H1 (cell line): ENCODE measurements at regions not wholly inside any gene's neighbourhood (a gene's known extent, or its start where the extent isn't known, plus 50 kb on each side); places are given as distances from the start of the nearest gene placed in this dataset.

Experiments used
- CTCF ChIA-PET: fragments of 300-600 bp; sonication (Branson Sonifier 250); formaldehyde crosslinking; loops from one replicate; lab custom pipeline; 2021; ENCODE audit not compliant: partially characterized antibody; lab: Charles Lee
- POLR2A ChIA-PET: fragments of 300-600 bp; sonication (Branson Sonifier 250); formaldehyde crosslinking; loops from one replicate; lab custom pipeline; 2021; ENCODE audit warnings: inconsistent platforms; ENCODE audit not compliant: partially characterized antibody; lab: Charles Lee
- DNase-seq, 2 experiments: peaks; one replicate each; pipeline versions ENCODE4 v3.0.0 to v3.0.0-alpha.2; 2010 to 2022; ENCODE audit warnings: low spot score in 2 of 2, low read depth in 1 of 2, mixed read lengths in 1 of 2
- FAIRE-seq: peaks from 2 replicates; lab custom pipeline; 2011; peaks lifted over from hg19 to GRCh38; lab: Jason Lieb, UNC
- H2AFZ ChIP-seq: 2 replicates; pipeline ENCODE4 v1.8.1; 2012; ENCODE audit warnings: low read length, inconsistent platforms
- H2AK5ac ChIP-seq: 2 replicates; pipeline ENCODE4 v1.6.1; 2013; ENCODE audit warnings: low read depth, low read length
- H2BK120ac ChIP-seq: replicated peaks from 2 replicates; pipeline ENCODE3; 2013; ENCODE audit warnings: low read depth, low read length, inconsistent platforms
- H2BK12ac ChIP-seq: 2 replicates; pipeline ENCODE4 v1.6.1; 2013; ENCODE audit warnings: low read depth, low read length
- H2BK15ac ChIP-seq: 2 replicates; pipeline ENCODE4 v1.6.1; 2013; ENCODE audit warnings: low read length
- H2BK20ac ChIP-seq: 2 replicates; pipeline ENCODE4 v1.6.1; 2013; ENCODE audit warnings: low read length
- H2BK5ac ChIP-seq: 2 replicates; pipeline ENCODE4 v1.6.1; 2013; ENCODE audit warnings: low read depth, low read length
- H3K14ac ChIP-seq: 2 replicates; pipeline ENCODE4 v1.6.1; 2013; ENCODE audit warnings: inconsistent platforms; ENCODE audit not compliant: insufficient read length
- H3K18ac ChIP-seq: 2 replicates; pipeline ENCODE4 v1.6.1; 2013; ENCODE audit warnings: low read length; ENCODE audit errors: extremely low read depth
- H3K23ac ChIP-seq: 2 replicates; pipeline ENCODE4 v1.6.1; 2013; ENCODE audit warnings: inconsistent platforms; ENCODE audit not compliant: insufficient read length
- H3K23me2 ChIP-seq: 2 replicates; pipeline ENCODE4 v1.6.1; 2013; ENCODE audit warnings: low read depth, low read length
- H3K27ac ChIP-seq: 2 replicates; pipeline ENCODE4 v1.6.1; 2011; ENCODE audit warnings: low read depth, low read length, inconsistent platforms
- H3K27me3 ChIP-seq, 4 experiments: replicated peaks in 1 of 4; 1 replicate in 1 of 4; 2 replicates in 3 of 4; pipeline versions ENCODE4 v1.6.1 to v1.8.1; 2011 to 2013; ENCODE audit warnings: low read length in 3 of 4, mild to moderate bottlenecking in 3 of 4, inconsistent platforms in 2 of 4, mixed read lengths in 2 of 4, moderate library complexity in 1 of 4; ENCODE audit not compliant: control insufficient read depth in 3 of 4, insufficient read depth in 3 of 4; ENCODE audit errors: extremely low read depth in 1 of 4
- H3K36me3 ChIP-seq, 4 experiments: 2 replicates each; pipeline versions ENCODE4 v1.6.1 to v1.8.1; 2011 to 2013; ENCODE audit warnings: mild to moderate bottlenecking in 4 of 4, low read length in 3 of 4, moderate library complexity in 2 of 4, control low read depth in 1 of 4, inconsistent platforms in 1 of 4; ENCODE audit not compliant: insufficient read depth in 4 of 4, control insufficient read depth in 2 of 4
- H3K4ac ChIP-seq: replicated peaks from 2 replicates; pipeline ENCODE3; 2013; ENCODE audit warnings: low read length, low read depth, mixed read lengths, inconsistent platforms; ENCODE audit not compliant: insufficient read length
- H3K4me1 ChIP-seq, 4 experiments: replicated peaks in 1 of 4; 1 replicate in 1 of 4; 2 replicates in 3 of 4; pipeline versions ENCODE4 v1.6.1 to v1.8.1; 2011 to 2013; ENCODE audit warnings: low read length in 3 of 4, inconsistent platforms in 2 of 4, mixed read lengths in 1 of 4; ENCODE audit not compliant: insufficient read depth in 4 of 4, control insufficient read depth in 3 of 4
- H3K4me2 ChIP-seq, 2 experiments: 2 replicates each; pipeline versions ENCODE4 v1.6.1 to v1.8.1; 2011 to 2013; ENCODE audit warnings: low read depth in 2 of 2, low read length in 2 of 2, control low read depth in 1 of 2, inconsistent platforms in 1 of 2, mild to moderate bottlenecking in 1 of 2; ENCODE audit not compliant: insufficient read depth in 1 of 2
- H3K4me3 ChIP-seq, 4 experiments: fragments of 200-600, 300-600 bp in 1 of 4; sonication (generic), shearing (Covaris generic), sonication (Bioruptor Twin) in 1 of 4; 2 replicates each; pipeline versions ENCODE4 v1.5.1 to v1.8.1; 2011 to 2016; ENCODE audit warnings: low read length in 4 of 4, low read depth in 3 of 4, control low read depth in 2 of 4, inconsistent platforms in 2 of 4, mild to moderate bottlenecking in 2 of 4, mixed read lengths in 1 of 4, moderate library complexity in 1 of 4; ENCODE audit not compliant: insufficient read depth in 2 of 4; ENCODE audit errors: extremely low read depth in 1 of 4
- H3K56ac ChIP-seq: replicated peaks from 2 replicates; pipeline ENCODE3; 2013; ENCODE audit warnings: low read depth, mild to moderate bottlenecking, mixed read lengths, low read length, inconsistent platforms; ENCODE audit not compliant: insufficient read length
- H3K79me1 ChIP-seq: 2 replicates; pipeline ENCODE4 v1.6.1; 2013; ENCODE audit warnings: low read depth, low read length, control low read depth
- H3K79me2 ChIP-seq, 2 experiments: 2 replicates each; pipeline versions ENCODE4 v1.6.1 to v1.8.1; 2012 to 2013; ENCODE audit warnings: low read length in 2 of 2, mild to moderate bottlenecking in 2 of 2, inconsistent platforms in 1 of 2; ENCODE audit not compliant: insufficient read depth in 2 of 2, control insufficient read depth in 1 of 2
- H3K9ac ChIP-seq, 4 experiments: replicated peaks in 1 of 4; 1 replicate in 1 of 4; 2 replicates in 3 of 4; pipeline versions ENCODE4 v1.6.1 to v1.8.1; 2011 to 2013; ENCODE audit warnings: low read depth in 3 of 4, low read length in 3 of 4, control low read depth in 2 of 4, mild to moderate bottlenecking in 2 of 4, moderate library complexity in 2 of 4, inconsistent platforms in 1 of 4; ENCODE audit errors: extremely low read depth in 1 of 4
- H3K9me3 ChIP-seq, 2 experiments: 2 replicates each; pipeline versions ENCODE4 v1.6.1 to v1.8.1; 2012 to 2013; ENCODE audit warnings: mild to moderate bottlenecking in 2 of 2, moderate library complexity in 2 of 2, control low read depth in 1 of 2, inconsistent platforms in 1 of 2, low read depth in 1 of 2, low read length in 1 of 2, mixed read lengths in 1 of 2; ENCODE audit not compliant: insufficient read depth in 2 of 2
- H4K20me1 ChIP-seq, 2 experiments: replicated peaks in 1 of 2; 2 replicates each; pipeline versions ENCODE3 to v1.8.1; 2011 to 2013; ENCODE audit warnings: inconsistent platforms in 2 of 2, low read length in 2 of 2, mild to moderate bottlenecking in 1 of 2; ENCODE audit not compliant: insufficient read depth in 2 of 2, control insufficient read depth in 1 of 2
- H4K5ac ChIP-seq: 2 replicates; pipeline ENCODE4 v1.6.1; 2013; ENCODE audit warnings: low read length, low read depth, mixed read lengths, inconsistent platforms; ENCODE audit not compliant: insufficient read length
- H4K8ac ChIP-seq: 2 replicates; pipeline ENCODE4 v1.8.0; 2013; ENCODE audit warnings: mild to moderate bottlenecking, moderate library complexity, low read length, inconsistent platforms; ENCODE audit not compliant: insufficient read depth; ENCODE audit errors: extremely low read depth
- H4K91ac ChIP-seq: replicated peaks from 2 replicates; pipeline ENCODE3; 2013; ENCODE audit warnings: low read length, mixed read lengths, inconsistent platforms; ENCODE audit not compliant: insufficient read length
- WGBS, 2 experiments: shearing (Covaris generic) in 1 of 2; methylation state at CpG; one replicate each; pipeline versions ENCODE4 v1.1.6 to v1.1.7; 2013 to 2015; ENCODE audit warnings: low lambda C conversion rate in 2 of 2, mixed read lengths in 2 of 2, inconsistent platforms in 1 of 2, low coverage in 1 of 2, missing lambda C conversion rate in 1 of 2; ENCODE audit not compliant: insufficient replicate concordance in 2 of 2, insufficient coverage in 1 of 2, insufficient read length in 1 of 2; ENCODE audit errors: extremely low coverage in 1 of 2, missing lambda C conversion rate in 1 of 2; 5-methylcytosine and 5-hydroxymethylcytosine counted together
- TF ChIP-seq, protein P1 (sequence below): fragments of 300-600 bp; sonication (generic); IDR thresholded peaks from 2 replicates; pipeline ENCODE4 v1.7.1; 2012; ENCODE audit warnings: low read length, moderate library complexity, mild to moderate bottlenecking, inconsistent platforms; ENCODE audit not compliant: insufficient replicate concordance

- WGBS, 2 experiments, result 83% methylated on average over 1 of the region's 1 CpG; no CpG with 5 or more reads in 1 of the 2 experiments
- Histone ChIP-seq H3K56ac (no peak overlapping the region), H3K14ac (no peak overlapping the region), H4K20me1 (no peaks in the 10 kb centered on the region), H3K9me3 (no peaks in the 10 kb centered on the region), H4K91ac (no peak overlapping the region), H2BK12ac (no peak overlapping the region), H2AK5ac (no peak overlapping the region), H3K4me1 (no peaks in the 10 kb centered on the region), H3K27ac (no peak overlapping the region), H4K5ac (no peak overlapping the region), H3K23ac (no peak overlapping the region), H3K36me3 (no peaks in the 10 kb centered on the region), H3K18ac (no peak overlapping the region), H3K27me3 (no peaks in the 10 kb centered on the region), H3K4me3 (no peak overlapping the region), H2BK15ac (no peak overlapping the region), H2BK120ac (no peak overlapping the region), H3K23me2 (no peaks in the 10 kb centered on the region; the same call in 1 of the 2 replicates), H3K9ac (no peak overlapping the region), H3K4ac (no peak overlapping the region), H3K4me2 (no peak overlapping the region), H4K8ac (no peak overlapping the region), H3K79me1 (no peaks in the 10 kb centered on the region), H2BK5ac (no peak overlapping the region), H3K79me2 (no peaks in the 10 kb centered on the region), H2BK20ac (no peak overlapping the region), H2AFZ (no peak overlapping the region)
- FAIRE-seq (no peak), DNase-seq (no peak)
- ChIA-PET CTCF (interaction anchor here (0.6 to 2.0 kb wide), 4 partner anchors 14 to 729 kb away, joined by 3 to 5 read pairs (median 4); no protein-coding TSS in a partner anchor), POLR2A (no interaction called here)
- TF ChIP-seq, protein P1, sequence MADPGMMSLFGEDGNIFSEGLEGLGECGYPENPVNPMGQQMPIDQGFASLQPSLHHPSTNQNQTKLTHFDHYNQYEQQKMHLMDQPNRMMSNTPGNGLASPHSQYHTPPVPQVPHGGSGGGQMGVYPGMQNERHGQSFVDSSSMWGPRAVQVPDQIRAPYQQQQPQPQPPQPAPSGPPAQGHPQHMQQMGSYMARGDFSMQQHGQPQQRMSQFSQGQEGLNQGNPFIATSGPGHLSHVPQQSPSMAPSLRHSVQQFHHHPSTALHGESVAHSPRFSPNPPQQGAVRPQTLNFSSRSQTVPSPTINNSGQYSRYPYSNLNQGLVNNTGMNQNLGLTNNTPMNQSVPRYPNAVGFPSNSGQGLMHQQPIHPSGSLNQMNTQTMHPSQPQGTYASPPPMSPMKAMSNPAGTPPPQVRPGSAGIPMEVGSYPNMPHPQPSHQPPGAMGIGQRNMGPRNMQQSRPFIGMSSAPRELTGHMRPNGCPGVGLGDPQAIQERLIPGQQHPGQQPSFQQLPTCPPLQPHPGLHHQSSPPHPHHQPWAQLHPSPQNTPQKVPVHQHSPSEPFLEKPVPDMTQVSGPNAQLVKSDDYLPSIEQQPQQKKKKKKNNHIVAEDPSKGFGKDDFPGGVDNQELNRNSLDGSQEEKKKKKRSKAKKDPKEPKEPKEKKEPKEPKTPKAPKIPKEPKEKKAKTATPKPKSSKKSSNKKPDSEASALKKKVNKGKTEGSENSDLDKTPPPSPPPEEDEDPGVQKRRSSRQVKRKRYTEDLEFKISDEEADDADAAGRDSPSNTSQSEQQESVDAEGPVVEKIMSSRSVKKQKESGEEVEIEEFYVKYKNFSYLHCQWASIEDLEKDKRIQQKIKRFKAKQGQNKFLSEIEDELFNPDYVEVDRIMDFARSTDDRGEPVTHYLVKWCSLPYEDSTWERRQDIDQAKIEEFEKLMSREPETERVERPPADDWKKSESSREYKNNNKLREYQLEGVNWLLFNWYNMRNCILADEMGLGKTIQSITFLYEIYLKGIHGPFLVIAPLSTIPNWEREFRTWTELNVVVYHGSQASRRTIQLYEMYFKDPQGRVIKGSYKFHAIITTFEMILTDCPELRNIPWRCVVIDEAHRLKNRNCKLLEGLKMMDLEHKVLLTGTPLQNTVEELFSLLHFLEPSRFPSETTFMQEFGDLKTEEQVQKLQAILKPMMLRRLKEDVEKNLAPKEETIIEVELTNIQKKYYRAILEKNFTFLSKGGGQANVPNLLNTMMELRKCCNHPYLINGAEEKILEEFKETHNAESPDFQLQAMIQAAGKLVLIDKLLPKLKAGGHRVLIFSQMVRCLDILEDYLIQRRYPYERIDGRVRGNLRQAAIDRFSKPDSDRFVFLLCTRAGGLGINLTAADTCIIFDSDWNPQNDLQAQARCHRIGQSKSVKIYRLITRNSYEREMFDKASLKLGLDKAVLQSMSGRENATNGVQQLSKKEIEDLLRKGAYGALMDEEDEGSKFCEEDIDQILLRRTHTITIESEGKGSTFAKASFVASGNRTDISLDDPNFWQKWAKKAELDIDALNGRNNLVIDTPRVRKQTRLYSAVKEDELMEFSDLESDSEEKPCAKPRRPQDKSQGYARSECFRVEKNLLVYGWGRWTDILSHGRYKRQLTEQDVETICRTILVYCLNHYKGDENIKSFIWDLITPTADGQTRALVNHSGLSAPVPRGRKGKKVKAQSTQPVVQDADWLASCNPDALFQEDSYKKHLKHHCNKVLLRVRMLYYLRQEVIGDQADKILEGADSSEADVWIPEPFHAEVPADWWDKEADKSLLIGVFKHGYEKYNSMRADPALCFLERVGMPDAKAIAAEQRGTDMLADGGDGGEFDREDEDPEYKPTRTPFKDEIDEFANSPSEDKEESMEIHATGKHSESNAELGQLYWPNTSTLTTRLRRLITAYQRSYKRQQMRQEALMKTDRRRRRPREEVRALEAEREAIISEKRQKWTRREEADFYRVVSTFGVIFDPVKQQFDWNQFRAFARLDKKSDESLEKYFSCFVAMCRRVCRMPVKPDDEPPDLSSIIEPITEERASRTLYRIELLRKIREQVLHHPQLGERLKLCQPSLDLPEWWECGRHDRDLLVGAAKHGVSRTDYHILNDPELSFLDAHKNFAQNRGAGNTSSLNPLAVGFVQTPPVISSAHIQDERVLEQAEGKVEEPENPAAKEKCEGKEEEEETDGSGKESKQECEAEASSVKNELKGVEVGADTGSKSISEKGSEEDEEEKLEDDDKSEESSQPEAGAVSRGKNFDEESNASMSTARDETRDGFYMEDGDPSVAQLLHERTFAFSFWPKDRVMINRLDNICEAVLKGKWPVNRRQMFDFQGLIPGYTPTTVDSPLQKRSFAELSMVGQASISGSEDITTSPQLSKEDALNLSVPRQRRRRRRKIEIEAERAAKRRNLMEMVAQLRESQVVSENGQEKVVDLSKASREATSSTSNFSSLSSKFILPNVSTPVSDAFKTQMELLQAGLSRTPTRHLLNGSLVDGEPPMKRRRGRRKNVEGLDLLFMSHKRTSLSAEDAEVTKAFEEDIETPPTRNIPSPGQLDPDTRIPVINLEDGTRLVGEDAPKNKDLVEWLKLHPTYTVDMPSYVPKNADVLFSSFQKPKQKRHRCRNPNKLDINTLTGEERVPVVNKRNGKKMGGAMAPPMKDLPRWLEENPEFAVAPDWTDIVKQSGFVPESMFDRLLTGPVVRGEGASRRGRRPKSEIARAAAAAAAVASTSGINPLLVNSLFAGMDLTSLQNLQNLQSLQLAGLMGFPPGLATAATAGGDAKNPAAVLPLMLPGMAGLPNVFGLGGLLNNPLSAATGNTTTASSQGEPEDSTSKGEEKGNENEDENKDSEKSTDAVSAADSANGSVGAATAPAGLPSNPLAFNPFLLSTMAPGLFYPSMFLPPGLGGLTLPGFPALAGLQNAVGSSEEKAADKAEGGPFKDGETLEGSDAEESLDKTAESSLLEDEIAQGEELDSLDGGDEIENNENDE, result no peak
These were observed 217.3 kb downstream of the BCAT1 start for GRCh38 chr12:24731596-24731995.
